SKM-1 (cell line): ENCODE measurements at regions not wholly inside any gene's neighbourhood (a gene's known extent, or its start where the extent isn't known, plus 50 kb on each side); places are given as distances from the start of the nearest gene placed in this dataset.
"Not testable (repeated sequence)": the region's sequence is repeated elsewhere in the genome, so short reads cannot be mapped to it uniquely, and the experiment has no call there.

ENCODE experiments used
- DNase-seq: peaks from one replicate; lab custom pipeline; 2025; ENCODE audit not compliant: unreplicated experiment; lab: John Stamatoyannopoulos, UW

DNA sequence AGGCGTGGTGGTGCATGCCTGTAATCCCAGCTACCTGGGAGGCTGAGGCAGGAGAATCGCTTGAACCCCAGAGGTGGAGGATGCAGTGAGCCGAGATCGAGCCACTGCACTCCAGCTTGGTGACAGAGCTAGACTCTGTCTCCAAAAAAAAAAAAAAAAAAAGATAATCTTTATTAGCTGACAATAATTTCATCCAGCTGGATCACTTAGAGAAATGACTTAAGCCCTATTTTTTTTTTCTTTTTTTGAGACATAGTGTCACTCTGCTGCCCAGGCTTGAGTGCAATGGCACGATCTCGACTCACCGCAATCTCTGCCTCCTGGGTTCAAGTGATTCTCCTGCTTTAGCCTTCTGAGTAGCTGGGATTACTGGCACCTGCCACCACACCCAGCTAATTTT, 51.6 kb upstream of the MAP4K4 start:
- not testable (repeated sequence) for DNase-seq

DNA sequence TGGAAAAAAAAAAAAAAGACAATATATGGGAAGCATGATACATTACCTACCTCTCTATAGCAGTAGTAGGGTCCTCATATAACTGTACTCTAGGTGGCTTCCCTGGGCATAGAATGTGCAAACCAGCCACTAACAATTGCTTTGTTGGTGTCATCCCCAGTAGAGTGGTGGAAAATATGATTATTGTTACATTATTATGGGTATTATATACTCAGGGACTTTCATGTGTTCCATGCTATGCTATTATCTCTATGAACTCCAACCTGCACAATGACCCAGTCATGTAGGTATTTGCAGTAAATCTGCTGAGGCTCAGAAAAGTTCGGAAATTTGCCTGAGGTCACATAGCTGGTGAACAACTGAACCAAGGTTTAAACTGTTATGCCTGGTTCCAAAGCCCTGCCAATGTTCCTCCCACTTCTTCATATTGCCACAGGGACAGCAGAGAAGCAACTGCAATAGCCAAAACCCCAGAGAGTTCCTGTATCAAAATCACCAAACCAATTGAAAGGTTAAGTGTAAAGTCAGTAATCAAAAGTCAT, 52.6 kb upstream of the MAP4K4 start:
- DNase-seq, result no peak

DNA sequence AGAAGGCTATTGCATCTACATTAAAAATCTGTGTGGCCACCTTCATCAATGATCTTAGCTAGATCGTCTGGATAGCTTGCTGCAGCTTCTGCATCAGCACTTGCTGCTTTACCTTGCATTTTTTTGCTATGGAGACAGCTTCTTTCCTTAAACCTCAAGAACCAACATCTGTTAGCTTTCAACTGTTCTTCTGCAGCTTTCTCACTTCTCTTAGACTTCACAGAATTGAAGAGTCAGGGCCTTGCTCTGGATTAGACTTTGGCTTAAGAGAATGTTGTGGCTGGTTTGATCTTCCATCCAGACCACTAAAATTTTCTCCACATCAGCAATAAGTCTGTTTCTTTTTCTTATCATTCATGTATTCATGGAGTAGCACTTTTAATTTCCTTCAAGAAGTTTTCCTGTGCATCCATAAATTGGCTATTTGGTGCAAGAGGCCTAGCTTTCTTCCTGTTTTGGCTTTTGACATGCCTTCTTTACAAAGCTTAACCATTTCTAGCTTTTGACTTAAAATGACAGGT, 54.4 kb upstream of the MAP4K4 start:
- DNase-seq, result no peak

DNA sequence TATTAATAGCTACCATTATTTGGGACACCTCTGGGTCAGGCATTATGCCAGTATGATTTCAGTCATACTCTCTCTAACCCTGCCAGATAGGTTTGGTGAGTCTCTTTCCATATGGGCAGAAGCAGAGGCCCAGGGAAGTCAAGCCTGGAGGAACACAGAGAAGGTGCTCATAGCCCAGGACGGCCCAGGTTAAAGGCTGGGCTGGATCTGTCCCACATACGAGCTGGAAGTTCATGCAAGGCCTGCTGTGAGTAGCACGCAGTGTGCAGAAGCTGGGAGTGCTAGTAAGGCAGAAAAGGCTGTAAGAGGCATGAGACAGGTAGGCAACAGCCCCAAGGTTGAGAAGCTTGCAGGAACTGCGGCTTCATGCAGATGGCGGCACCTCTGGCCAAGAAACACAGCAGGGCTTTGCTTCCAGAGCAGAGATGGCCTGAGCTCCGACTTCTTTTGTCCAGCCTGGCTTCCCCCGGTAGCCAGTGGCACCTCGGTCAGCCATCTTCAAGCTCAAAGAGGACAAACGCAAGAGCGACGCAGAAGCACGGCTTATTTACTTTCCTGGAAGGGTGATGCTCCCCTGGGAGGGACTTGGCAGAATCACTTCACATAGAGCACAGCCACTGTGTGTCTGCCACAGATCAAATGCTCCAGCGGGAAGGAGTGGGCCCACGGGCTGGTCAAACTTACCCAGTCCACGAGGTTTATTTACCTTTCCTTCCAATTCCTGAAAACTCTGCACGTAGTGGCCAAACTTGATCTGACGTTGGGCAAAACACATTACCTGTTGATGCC, 58.5 kb upstream of the MAP4K4 start:
- no peak for DNase-seq

DNA sequence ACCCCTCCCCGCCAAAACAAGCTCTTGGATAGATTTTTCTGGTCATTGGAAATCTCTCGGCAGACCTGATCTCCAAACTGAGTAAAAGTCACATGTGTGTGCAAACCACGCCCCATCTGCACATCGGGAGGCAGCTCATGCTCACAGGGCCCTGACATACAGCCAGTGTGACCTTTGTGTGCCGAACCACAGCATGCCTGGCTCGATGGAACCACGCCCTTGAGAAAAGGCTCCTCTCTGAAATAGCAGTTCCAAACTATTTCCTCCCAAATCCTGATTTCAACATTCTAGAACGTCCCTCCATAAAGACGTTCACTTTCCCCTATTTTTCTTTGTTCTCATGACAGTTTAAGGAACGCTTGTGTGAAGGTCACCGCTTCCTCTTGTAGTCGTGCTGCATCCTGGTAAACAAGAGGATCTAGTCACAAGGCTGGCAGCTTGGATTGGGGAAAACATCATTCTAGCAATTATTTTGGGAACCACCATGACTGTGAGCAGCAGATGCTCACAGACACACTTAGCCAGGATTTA, 59.3 kb upstream of the MAP4K4 start:
- DNase-seq, result no peak

DNA sequence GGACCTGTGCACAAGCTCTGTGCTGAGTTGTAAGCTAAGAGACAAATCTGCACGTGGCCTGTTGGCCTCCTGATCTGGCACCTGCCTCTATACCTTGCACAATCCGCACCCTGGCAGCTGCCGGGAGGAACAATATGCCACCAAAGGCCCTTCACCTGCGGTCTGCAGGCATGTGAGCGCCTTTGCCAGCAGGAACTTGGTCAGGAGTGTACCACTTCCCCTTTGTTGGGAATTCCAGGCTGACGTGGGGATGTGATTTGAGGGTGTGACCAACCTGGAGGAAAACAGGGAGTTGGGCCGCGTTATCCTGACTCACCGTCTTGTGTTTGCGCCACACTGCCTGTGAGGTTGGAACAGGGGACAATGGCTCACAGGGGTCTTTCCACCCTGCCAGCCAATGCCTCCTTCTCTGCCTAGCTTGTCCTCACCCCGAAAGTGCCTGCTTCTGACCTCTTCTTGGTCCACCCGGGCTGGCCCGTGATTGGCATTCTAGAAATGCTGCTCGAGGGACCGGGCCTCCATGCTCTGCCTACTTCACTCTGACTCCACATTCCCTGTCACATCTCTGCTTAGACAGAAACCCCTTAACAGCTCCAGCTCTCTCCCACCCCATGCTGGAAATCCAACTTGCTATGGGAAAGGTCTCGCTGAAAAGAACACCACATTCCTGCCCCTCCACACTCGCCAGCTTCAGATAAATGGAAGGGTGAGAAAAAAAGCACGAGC, 67.1 kb upstream of the MAP4K4 start:
- DNase-seq, result no peak

DNA sequence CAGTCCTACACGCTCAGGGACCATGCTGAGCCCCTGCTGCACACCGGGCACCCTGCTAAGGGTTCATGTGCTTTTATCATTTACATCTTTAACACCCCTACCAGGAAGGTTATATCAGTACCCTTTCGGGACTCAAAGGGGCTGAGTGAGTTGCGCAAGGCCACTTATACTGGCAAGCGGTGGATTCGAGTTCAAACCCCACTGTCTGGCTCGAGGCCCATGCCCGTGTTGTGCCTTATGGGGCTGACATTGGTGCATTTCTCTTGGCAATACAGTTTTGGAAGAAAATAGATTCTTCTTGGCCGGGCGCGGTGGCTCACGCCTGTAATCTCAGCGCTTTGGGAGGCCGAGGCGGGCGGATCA, 69.5 kb upstream of the MAP4K4 start:
- no peak for DNase-seq

DNA sequence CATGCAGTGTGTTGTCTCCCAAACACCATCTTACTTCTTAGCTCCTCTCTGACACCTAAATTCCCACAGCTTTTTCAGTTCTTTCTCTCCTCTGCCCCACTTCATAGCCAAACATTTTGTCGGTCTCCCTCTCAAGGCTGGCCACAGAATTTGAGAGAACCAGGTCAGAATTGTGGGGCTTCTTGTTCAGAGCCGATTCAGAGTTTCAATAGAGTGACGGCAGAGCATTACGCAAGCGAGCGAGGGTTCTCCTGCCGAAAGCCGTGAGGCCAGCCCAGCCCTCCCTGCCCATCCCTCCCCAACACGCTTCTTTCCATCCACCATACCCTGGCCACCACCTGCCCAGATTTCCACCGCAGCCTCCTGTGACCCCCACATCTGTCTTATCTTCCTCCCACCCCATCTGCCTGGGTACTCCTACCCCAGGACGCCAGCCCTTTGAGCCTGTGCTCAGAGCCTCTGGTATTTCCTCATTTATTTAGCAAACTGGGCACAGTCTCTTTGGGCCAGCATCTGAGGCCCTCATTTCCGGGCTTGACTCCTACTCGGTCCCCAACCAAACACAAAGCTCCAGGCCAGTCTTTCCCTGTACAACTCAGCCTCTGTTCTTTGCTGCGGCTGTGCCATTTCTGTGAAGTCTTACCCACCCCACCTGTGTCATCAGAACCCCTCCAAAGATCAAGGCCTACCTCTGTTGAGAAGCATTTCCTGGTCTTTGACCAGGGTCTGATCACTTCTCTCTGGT, 70.0 kb upstream of the MAP4K4 start:
- DNase-seq, result no peak

DNA sequence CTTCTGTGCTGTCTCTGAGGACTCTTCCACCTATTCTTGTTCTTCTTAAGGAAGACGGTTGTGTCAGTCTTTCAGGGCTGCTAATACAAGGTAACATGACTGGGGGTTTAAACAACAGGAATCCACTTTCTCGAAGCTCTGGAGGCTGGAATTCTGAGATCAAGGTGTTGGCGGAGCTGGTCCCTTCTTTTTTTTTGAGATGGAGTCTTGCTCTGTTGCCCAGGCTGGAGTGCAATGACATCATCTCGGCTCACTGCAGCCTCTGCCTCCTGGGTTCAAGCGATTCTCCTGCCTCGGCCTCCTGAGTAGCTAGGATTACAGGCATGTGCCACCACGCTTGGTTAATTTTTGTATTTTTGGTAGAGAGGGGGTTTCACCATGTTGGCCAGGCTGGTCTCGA, 71.7 kb upstream of the MAP4K4 start:
- not testable (repeated sequence) for DNase-seq

DNA sequence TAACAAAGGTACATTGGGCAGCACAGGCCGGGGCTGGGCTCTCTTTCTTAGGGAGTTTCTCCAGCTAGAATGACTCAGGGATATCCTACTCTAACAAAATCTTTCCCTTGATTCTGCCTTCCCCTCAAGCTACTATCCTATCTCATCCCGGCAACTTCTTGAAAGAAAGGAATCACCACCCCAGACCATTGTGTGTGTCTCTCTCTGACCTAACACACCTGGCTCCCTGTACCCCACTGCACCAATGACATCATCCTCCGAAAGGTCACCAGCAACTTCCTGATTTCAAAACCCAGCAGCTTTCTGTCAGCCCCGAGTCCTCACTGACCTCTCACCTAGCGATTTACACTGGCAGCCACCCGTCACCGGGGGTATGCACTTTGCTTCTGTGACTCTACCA, 72.1 kb upstream of the MAP4K4 start:
- no peak for DNase-seq

DNA sequence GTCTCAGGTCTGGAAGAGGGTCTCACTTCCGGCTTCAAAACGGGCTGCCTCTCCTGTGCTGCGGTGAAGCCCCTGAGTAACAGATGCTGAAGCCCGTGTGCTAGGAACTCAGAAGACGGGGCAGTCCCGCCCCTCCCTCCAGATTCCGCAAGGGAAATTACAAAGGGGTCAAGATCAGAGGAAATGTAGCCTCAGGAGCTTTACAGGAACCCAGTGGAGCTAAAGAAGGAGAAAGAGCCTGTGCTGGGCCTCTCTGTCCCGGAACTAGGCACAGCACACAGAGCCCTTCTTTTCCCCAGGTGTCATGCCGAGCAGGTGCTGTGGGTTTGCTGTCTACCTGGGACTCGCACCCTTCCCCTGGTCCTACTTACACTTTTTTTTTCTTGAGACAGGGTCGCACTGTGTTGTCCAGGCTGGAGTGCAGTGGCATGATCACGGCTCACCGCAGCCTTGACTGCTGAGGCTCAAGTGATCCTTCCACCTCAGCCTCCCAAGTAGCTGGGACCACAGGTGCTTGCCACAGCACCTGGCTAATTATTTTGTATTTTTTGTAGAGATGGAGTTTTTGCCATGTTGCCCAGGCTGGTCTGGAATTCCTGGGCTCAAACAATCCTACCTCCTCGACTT, 72.7 kb upstream of the MAP4K4 start:
- no peak for DNase-seq

DNA sequence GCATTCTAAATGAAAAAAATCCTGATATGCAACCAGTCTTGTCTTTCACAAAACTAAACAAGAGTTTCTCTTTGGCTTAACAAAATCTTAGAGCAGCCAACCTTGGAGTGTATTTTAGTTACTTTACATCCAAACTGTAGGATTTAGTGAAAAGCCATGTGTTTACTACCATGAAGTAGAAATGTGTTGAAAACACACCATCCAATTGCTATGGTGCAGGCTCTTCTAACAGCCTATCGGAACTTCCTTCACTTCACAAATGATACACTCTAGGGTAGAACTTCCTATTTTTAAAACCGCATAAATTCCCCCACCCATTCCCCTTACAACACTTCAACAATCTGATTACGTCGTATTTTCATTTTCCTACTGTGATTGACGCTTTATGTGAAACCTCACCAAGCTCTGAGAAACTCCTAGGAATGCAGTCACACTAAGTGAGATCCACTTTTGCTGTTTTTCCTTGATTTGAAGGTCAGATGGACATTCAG, 74.4 kb upstream of the MAP4K4 start:
- DNase-seq, result peak; percentile 73

DNA sequence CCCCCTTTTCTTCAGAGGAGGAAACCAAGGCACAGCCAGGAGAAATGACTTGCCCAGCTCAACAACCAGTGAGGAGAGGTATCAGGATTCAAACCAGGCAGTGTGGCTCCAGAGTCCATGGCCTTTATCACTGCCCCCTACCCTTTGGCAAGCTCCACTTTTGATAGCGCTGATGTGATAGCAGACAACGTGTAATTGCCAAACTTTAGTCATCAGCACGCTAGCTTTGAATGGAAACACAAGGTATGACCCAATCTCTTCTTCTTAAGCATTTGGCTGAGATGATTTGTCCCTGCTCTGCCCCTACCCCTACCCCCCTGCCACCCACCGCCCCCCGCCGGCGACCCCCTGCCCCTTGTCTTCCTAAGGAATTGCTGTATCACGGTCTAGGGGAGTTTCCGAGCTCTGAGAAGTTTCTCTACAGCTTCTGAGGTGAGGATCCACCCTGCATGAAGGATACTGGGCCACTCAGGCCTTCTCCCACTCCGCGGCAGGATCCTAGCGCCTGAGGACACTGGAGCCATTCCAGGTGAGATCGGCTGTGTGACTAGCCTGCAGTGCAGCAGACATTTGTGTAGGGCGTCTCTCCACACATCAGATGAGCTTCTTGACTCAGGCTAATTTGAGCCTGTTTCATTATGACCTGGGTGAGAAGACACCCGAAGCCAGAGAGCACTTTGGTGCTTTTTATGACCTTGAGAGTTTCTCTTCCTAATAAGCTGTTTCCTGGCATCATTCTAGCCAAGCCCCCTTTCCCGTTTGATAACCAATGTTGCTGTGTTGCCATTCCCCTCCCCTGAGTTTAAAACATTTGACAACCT, 75.1 kb upstream of the MAP4K4 start:
- no peak for DNase-seq

DNA sequence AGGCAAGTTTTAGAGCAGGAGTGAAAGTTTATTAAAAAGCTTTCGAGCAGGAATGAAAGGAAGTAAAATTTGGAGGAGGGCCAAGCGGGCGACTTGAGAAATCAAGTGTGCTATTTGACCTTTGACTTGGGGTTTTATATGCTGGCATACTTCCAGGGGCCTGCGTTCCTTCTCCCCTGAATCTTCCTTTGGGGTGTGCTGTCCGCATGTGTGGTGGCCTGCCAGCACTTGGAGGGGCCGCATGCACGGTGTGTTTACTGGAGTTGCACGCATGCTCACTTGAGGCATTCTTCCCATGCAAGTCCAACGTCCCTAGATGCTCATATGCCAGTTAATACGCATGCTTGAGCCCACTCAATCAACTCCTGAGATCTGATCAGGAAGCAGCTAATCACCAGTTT, 78.3 kb upstream of the MAP4K4 start:
- DNase-seq, result no peak

DNA sequence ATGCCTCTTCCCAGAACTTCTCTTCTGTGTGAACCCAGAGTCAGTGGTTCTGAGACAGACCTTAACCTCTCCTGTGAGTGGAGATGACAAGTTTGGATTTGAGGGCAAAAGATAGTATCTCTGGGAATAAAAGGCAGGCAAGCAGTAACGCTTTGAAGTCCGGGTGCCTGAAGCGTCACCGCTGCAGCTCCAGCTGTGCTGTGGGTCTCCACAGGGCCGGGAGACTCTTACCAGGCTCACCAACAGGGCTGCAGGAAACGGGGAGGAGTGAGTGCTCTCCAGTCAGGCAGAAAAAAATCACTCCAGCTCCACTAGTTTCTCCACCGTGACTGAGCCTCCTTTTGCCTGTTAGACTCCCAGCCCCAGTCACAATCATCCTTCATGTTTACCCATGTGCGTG, 79.7 kb upstream of the MAP4K4 start:
- no peak for DNase-seq

DNA sequence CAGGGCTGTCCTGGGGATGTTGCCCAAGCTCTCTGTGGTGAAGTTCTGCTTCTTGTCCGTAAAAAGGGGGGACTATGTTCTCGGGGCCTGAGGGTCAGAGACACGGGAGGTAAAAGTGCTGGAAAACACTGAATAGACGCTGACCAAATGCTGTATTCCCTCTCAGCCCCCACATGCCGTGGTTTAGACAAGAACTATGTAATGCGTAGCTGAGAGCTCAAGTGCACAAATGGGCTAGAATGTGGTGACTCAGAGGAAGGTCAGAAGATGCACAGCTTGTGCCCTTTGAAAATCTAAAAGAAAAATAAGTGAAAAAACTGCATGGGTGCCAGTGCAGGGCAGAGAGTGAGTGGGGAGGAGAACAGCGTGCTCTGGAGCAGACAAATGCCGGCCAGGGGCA, 80.3 kb upstream of the MAP4K4 start:
- DNase-seq, result no peak

DNA sequence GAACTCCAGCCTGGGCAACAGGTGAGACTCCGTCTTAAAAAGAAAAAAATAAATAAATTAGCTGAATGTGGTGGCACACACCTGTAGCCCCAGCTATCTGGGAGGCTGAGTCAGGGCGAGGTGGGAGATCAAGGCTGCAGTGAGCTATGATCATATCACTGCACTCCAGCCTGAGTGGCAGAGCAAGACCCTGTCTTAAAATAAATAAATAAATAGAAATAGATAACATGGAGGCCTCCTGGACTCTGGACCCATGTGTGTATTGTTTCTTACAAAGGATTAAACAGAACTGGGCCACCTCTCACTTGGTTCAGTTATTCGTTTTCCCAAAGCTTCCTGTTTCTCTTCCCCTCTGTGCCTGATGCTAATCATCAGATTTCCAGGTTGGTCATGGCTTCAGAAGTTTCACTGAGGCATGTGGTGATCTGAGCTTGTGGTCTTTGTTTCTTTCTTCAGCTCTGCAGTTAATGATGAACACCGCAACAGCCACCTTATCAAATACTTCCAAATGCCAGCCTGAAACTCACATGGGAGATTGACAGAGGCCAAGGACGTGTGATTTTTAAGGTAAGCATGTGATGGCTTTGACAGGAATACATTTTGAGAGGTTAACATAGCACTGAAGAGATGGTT, 83.3 kb upstream of the MAP4K4 start:
- no peak for DNase-seq

DNA sequence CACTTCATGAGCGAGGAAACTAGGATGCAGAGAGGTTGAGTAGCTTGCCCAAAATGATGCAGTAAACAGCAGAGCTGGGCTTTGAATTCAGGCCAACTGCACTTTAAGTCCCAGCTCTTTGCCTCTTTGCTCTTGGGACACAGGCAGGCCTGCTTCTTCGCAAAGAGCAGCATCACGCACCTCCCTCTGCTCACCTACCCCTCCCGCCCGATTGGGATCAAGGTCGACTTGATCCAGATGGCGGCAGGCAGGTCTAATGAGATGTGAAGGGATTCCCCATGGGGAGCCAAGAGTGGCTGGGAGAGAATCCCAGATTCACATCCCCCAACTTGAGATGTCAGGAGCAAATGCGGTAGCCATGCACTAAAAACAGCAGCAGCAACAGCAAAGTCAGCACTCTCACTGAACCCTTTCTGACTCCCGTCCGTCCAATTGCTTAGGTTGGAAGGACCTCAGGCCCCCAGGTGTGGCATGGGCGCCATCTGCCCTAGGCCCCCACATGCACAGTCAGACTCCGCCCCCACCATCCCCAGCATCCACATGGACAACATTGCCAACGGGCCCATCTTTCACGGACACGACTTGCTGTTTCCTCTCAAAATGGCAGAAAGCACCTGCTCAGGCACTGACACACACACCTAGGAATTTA, 84.3 kb upstream of the MAP4K4 start:
- DNase-seq, result no peak

DNA sequence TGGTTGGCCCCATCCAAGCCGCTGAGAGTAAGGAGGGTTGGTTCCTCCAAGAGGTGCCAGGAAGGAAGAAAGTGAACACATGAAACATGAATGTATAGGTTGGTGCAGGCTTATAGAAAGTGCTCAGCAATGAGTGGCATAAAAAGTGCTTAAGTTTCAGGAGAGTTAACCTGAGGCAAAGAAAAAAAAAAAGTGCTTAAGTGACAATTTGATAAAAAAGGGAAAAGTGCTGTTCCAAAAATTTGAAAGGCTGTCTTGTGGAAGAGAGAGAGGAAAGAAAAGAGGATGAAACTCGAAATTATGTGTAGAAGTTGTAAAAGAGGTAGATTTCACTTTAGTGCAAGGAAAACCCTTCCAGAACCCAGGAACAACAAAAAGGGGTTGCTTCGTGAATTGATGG, 85.5 kb upstream of the MAP4K4 start:
- no peak for DNase-seq
